ENCODE measurements at regions not wholly inside any gene's neighbourhood (a gene's known extent, or its start where the extent isn't known, plus 50 kb on each side); places are given as distances from the start of the nearest gene placed in this dataset.

- DNase-seq = no peak
- Histone ChIP-seq H3K4me3 (no peak overlapping the region), H3K27me3 (replicated peaks; ENCODE audit: insufficient read depth) (no peaks in the 10 kb centered on the region), H3K9me3 (ENCODE audit: low read depth) (peaks cover 2% of the 10 kb centered on the region), H4K20me1 (ENCODE audit: insufficient read depth) (no peaks in the 10 kb centered on the region), H3K27ac (no peak overlapping the region), H3F3A (ENCODE audit: insufficient read depth) (no peaks in the 10 kb centered on the region), H2AFZ (no peak overlapping the region), H3K4me1 (ENCODE audit: insufficient read depth) (no peaks in the 10 kb centered on the region), H3K79me2 (ENCODE audit: insufficient read depth) (no peaks in the 10 kb centered on the region), H3K4me2 (ENCODE audit: unreplicated experiment) (no peak overlapping the region), H3K9me2 (ENCODE audit: insufficient read depth) (no peaks in the 10 kb centered on the region), H3K9ac (no peak overlapping the region), H3K36me3 (ENCODE audit: low read depth) (no peaks in the 10 kb centered on the region)
- in situ Hi-C loops (cut with MboI) = no loop called here
- 89 to 90% methylated on average over 6 of the region's 6 CpGs for WGBS, 2 experiments (ENCODE audit: low coverage in 1 of 2, low lambda C conversion rate in 2 of 2, missing lambda C conversion rate in 2 of 2)
- no peak for TF ChIP-seq EZH2 (IDR thresholded peaks at IDR 0.05; ENCODE audit: insufficient read depth, poor library complexity, severe bottlenecking)
- no peak for TF ChIP-seq EZH2phosphoT487 (IDR thresholded peaks at IDR 0.05; ENCODE audit: insufficient read depth, low read depth)
Observed at GRCh38 chr2:71990122-71990521, 157.5 kb downstream of the CYP26B1 start.

GRCh38 chr2:71989671-71990070, 158.0 kb downstream of the CYP26B1 start:
- Histone ChIP-seq H3K4me3 (no peak overlapping the region), H3K9me2 (ENCODE audit: insufficient read depth) (no peaks in the 10 kb centered on the region), H3K9me3 (ENCODE audit: low read depth) (peaks cover 2% of the 10 kb centered on the region), H3K4me2 (ENCODE audit: unreplicated experiment) (no peak overlapping the region), H3K27ac (no peak overlapping the region), H3K4me1 (ENCODE audit: insufficient read depth) (no peaks in the 10 kb centered on the region), H3K27me3 (replicated peaks; ENCODE audit: insufficient read depth) (no peaks in the 10 kb centered on the region), H4K20me1 (ENCODE audit: insufficient read depth) (no peaks in the 10 kb centered on the region), H3K79me2 (ENCODE audit: insufficient read depth) (no peaks in the 10 kb centered on the region), H3K36me3 (ENCODE audit: low read depth) (no peaks in the 10 kb centered on the region), H2AFZ (no peak overlapping the region), H3F3A (ENCODE audit: insufficient read depth) (no peaks in the 10 kb centered on the region), H3K9ac (no peak overlapping the region)
- DNase-seq = no peak
- TF ChIP-seq EZH2phosphoT487 (IDR thresholded peaks at IDR 0.05; ENCODE audit: insufficient read depth, low read depth) = no peak
- TF ChIP-seq EZH2 (IDR thresholded peaks at IDR 0.05; ENCODE audit: insufficient read depth, poor library complexity, severe bottlenecking) = no peak
- WGBS, 2 experiments (ENCODE audit: low coverage in 1 of 2, low lambda C conversion rate in 2 of 2, missing lambda C conversion rate in 2 of 2) = 96 to 99% methylated on average over 5 of the region's 5 CpGs
- in situ Hi-C loops (cut with MboI) = no loop called here

- Histone ChIP-seq H3K79me2 (ENCODE audit: insufficient read depth) (no peaks in the 10 kb centered on the region), H3K4me2 (ENCODE audit: unreplicated experiment) (no peak overlapping the region), H3K4me1 (ENCODE audit: insufficient read depth) (no peaks in the 10 kb centered on the region), H3K9me3 (ENCODE audit: low read depth) (peaks cover 2% of the 10 kb centered on the region), H3K36me3 (ENCODE audit: low read depth) (no peaks in the 10 kb centered on the region), H3K27me3 (replicated peaks; ENCODE audit: insufficient read depth) (no peaks in the 10 kb centered on the region), H3K4me3 (no peak overlapping the region), H3K9ac (no peak overlapping the region), H4K20me1 (ENCODE audit: insufficient read depth) (no peaks in the 10 kb centered on the region), H3F3A (ENCODE audit: insufficient read depth) (no peaks in the 10 kb centered on the region), H3K27ac (no peak overlapping the region), H2AFZ (no peak overlapping the region), H3K9me2 (ENCODE audit: insufficient read depth) (no peaks in the 10 kb centered on the region)
- no peak for DNase-seq
- 71 to 79% methylated on average over 2 of the region's 2 CpGs for WGBS, 2 experiments (ENCODE audit: low coverage in 1 of 2, low lambda C conversion rate in 2 of 2, missing lambda C conversion rate in 2 of 2)
- in situ Hi-C loops (cut with MboI) = no loop called here
- TF ChIP-seq EZH2 (IDR thresholded peaks at IDR 0.05; ENCODE audit: insufficient read depth, poor library complexity, severe bottlenecking) (no peak), EZH2phosphoT487 (IDR thresholded peaks at IDR 0.05; ENCODE audit: insufficient read depth, low read depth) (no peak)
Observed at GRCh38 chr2:71988170-71988569, 159.5 kb downstream of the CYP26B1 start.

- Histone ChIP-seq H3K9ac (no peak overlapping the region), H2AFZ (no peak overlapping the region), H3K4me2 (ENCODE audit: unreplicated experiment) (no peak overlapping the region), H3K79me2 (ENCODE audit: insufficient read depth) (no peaks in the 10 kb centered on the region), H4K20me1 (ENCODE audit: insufficient read depth) (no peaks in the 10 kb centered on the region), H3K4me1 (ENCODE audit: insufficient read depth) (peaks cover 5% of the 10 kb centered on the region), H3K27me3 (replicated peaks; ENCODE audit: insufficient read depth) (no peaks in the 10 kb centered on the region), H3K9me3 (ENCODE audit: low read depth) (no peaks in the 10 kb centered on the region), H3K4me3 (no peak overlapping the region), H3F3A (ENCODE audit: insufficient read depth) (peaks cover 15% of the 10 kb centered on the region), H3K36me3 (ENCODE audit: low read depth) (no peaks in the 10 kb centered on the region), H3K27ac (no peak overlapping the region), H3K9me2 (ENCODE audit: insufficient read depth) (no peaks in the 10 kb centered on the region)
- no peak for TF ChIP-seq EZH2phosphoT487 (IDR thresholded peaks at IDR 0.05; ENCODE audit: insufficient read depth, low read depth)
- no peak for TF ChIP-seq EZH2 (IDR thresholded peaks at IDR 0.05; ENCODE audit: insufficient read depth, poor library complexity, severe bottlenecking)
- no peak for DNase-seq
- 67 to 92% methylated on average over 1 of the region's 1 CpG for WGBS, 2 experiments (ENCODE audit: low coverage in 1 of 2, low lambda C conversion rate in 2 of 2, missing lambda C conversion rate in 2 of 2)
- in situ Hi-C loops (cut with MboI) = no loop called here
Observed at GRCh38 chr2:71976685-71977084, 171.0 kb downstream of the CYP26B1 start.

- Histone ChIP-seq H3F3A (ENCODE audit: insufficient read depth) (peaks cover 15% of the 10 kb centered on the region), H3K4me2 (ENCODE audit: unreplicated experiment) (no peak overlapping the region), H3K9me2 (ENCODE audit: insufficient read depth) (no peaks in the 10 kb centered on the region), H3K27ac (peak overlapping the region; percentile 58; the same call in 1 of the 2 replicates), H3K79me2 (ENCODE audit: insufficient read depth) (no peaks in the 10 kb centered on the region), H4K20me1 (ENCODE audit: insufficient read depth) (no peaks in the 10 kb centered on the region), H3K9me3 (ENCODE audit: low read depth) (no peaks in the 10 kb centered on the region), H3K4me3 (no peak overlapping the region), H3K36me3 (ENCODE audit: low read depth) (no peaks in the 10 kb centered on the region), H3K9ac (peak overlapping the region; percentile 30; the same call in 1 of the 2 replicates), H3K27me3 (replicated peaks; ENCODE audit: insufficient read depth) (no peaks in the 10 kb centered on the region), H2AFZ (no peak overlapping the region), H3K4me1 (ENCODE audit: insufficient read depth) (peaks cover 5% of the 10 kb centered on the region)
- peak; percentile 76 for DNase-seq
- in situ Hi-C loops (cut with MboI) = no loop called here
- TF ChIP-seq EZH2phosphoT487 (IDR thresholded peaks at IDR 0.05; ENCODE audit: insufficient read depth, low read depth) (no peak), EZH2 (IDR thresholded peaks at IDR 0.05; ENCODE audit: insufficient read depth, poor library complexity, severe bottlenecking) (no peak)
Observed at GRCh38 chr2:71974846-71975245, 172.8 kb downstream of the CYP26B1 start.

All from GM23248 (cell line).